HG02973 (cell line): ENCODE measurements at regions not wholly inside any gene's neighbourhood (a gene's known extent, or its start where the extent isn't known, plus 50 kb on each side); places are given as distances from the start of the nearest gene placed in this dataset.

Experiments
- ATAC-seq: cut with Tn5 transposase; IDR thresholded peaks from one replicate; pipeline ENCODE4 v1.9.1; 2021; ENCODE audit warnings: moderate library complexity; ENCODE audit not compliant: unreplicated experiment

- no peak for ATAC-seq
Measured at GRCh38 chr16:66267292-66268014, 99.0 kb upstream of the CDH5 start.

DNA sequence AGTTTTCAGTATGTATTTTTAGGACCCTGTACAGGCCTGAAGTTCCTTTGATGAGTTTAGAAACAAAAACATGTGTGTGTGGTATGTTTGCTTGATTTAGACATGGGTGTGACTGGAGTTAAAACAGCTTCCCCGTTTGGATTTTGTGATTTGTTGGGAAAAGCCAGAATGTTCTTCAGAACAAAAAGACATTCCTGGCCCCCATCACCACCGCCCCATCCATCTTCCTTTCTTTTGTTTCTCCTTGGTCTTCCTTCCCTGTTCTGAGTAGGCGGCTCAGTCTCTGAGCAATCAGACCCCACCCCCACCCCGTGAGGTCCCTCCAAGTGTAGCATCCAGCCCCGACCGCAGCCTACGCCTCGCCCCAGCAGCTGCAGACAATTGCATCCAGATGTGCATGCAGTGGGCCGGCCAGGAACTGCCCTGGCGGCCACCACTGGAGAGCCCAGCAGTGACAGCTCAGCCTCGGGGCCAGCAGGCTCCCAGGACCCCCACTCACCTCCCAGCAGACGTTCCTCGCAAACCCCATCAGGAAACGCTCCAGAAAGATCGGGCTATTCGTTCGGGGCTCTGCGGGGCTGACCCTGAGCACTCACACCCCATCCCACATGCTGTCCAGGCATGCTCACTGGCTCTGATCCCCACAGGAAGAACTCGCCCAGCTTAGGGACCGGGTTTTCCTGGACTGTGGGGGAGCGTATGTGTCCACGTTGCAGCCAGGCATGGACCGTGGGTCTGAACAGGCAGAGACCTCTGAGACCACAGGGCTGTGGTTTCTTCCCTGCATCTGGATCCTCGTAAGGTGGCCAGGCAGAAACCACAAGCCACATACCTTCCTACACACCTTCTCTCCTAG is 99.8 kb upstream of the CDH5 start:
- ATAC-seq: no peak

- no peak for ATAC-seq
Measured at GRCh38 chr16:66265556-66266141, 100.8 kb upstream of the CDH5 start.

GRCh38 chr16:66265048-66265415 is 101.5 kb upstream of the CDH5 start:
- ATAC-seq: no peak

DNA sequence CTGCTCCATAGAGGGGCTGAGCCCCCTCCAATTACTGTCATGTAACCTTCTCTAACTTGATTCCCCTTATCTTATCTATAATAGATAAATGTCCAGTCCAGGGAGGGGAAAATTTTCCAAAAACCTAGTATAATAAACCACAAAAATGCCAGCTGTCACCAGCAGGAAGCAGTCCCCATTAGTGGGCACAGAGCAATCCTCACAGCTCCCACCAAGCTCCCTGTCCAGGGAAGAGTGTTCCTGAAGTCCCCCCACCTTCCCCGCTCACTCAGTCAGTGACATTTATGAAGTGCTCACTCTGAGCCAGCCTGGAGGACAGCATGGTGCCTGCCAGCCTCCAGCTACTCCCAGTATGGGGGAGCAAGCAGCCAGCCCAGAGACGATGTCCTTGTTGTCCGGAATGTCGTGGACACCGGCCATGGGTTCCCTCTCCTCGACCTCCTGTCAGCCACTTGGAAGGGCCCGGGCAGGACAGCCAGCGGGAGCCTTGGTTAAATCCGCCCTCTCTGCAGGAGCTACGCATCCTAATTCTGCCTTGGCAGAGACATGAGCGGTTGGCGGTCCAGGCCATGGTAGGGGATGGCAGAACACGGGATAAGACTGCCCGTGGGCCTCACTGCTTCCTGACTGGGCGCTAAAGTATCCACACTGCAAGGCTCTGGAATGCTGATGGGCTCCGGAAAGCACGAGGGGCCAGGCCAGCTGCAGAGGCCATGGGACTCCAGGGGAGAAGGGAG is 102.0 kb upstream of the CDH5 start:
- no peak for ATAC-seq

GRCh38 chr16:66263973-66264310 is 102.5 kb upstream of the CDH5 start:
- ATAC-seq: no peak

DNA sequence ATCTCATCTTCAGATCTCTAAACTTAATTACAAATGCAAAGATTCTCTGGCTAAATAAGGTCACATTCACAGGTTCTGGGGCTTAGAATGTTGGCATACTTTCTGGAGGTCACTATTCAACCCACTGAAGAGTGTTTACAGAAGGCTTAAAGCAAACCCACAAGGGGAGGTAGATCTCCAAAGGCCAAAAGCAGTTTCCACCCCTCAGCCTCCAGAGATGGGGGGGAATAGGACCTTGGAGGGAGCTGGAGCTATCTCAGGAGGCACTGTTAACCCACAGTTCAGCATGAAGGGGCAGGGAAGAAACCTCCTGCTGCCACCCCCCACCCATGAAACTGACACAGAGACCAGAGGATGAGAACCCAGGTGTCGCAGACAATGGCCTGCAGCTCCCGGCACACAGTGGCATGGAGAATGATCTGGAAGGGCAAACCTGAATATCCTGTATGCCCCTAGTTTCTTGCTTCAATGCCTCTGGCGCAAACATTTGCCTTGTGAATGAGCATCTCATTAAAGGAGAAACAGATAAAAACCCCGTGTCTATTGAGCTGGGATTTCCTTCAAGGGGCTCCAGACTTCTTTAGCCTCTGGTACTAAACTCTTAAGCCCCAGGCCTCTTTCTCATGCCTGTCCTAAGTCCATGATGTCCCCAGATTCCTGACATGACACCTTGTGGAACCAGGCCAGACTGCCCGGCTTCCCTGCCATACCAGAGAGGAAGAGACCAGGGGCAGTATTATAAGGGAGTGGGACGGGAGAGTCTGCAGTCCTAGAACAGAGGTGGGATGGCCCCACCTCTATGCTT is 103.1 kb upstream of the CDH5 start:
- ATAC-seq: no peak

DNA sequence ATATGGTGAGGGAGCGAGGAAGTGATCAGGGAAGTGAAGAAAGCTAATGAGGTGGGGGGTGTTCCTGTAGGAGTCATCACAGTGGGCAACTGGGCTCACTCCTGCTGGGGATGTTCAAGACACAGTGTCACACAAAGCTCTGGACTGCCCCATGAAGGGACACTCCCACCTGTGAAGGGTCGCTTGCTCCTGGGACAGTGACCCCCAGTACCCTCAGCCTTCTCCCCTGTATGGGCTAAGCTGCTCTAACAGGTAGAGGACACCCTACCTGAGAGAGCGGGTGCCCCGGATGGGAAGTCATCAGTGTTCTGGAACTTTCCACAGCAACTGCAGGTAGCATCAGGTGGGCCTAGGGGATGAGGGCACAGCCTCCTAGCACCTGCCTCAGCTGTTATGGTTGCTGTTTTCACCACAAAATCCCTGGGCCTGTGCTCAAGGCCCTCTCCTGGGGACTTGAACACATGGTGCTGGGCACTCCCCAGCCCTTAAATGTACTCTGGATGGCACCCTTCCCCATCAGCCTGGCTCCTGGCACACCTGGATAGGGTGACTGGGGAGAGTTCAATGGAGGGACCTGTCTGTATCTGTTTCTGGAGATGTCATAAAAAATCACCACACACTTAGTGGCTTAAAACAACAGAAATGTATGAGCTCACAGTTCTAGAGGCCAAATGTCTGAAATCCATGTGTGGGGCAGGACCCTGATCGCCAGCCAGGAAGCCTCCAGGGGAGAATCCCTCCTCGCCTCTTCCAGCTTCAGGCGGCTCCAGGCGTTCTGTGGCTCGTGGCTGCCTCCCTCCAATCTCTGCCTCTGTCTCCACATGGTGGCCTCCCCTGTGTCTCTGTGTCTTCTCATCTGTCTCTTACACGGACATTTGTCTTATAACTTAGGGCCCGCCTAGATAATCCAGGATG is 104.0 kb upstream of the CDH5 start:
- no peak for ATAC-seq

DNA sequence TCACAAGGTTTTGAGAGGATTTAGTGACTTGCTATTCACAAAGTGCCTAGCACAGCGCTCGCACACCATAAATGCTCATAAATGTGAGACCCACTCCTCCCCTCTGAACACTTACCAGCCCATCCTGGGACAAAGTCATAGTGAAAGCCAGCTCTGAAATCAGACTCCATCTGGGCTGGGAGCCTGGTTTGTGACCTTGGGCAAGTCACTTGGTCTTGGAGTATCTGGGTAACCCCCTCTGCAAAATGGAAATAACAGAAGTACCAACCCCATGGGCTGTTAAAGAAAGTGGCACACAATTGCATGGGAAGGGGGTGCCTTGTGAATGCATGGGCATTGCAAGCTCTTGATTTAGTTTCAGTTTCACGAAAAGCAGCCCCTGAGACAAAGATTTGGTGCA is 104.7 kb upstream of the CDH5 start:
- no peak for ATAC-seq

DNA sequence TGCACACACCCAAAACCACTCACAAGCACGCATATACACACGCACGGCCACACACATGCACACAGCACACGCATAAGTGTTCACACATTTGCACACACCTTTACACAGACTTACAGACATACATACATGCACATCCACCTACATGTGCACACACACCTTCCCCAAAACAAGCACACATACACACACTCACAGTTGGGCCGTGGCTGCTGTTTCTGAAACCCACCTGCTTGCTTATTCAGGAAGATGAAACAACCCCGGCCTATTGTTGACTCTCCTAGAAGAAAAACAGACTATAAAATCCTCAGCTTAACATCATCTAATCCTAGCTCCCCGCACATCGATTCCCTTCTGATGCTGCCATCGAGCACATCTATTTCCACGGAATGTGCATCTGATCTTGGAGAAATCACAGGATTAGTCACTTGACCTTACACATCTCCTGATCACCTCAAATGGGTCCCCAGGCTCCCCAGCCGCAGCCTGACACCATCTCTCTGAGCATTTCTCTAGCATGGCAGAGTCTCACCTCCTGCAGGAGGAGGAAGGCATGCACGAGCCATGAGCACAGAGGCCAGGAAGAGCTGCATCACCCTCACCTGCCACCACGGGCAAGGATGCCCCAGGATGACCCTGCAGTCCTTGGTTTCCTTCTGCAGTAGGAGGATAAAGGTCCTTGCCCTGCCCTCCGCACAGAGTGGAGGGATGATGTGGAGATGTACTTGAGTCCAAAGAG is 105.8 kb upstream of the CDH5 start:
- no peak for ATAC-seq

GRCh38 chr16:66258916-66259845 is 107.3 kb upstream of the CDH5 start:
- no peak for ATAC-seq

DNA sequence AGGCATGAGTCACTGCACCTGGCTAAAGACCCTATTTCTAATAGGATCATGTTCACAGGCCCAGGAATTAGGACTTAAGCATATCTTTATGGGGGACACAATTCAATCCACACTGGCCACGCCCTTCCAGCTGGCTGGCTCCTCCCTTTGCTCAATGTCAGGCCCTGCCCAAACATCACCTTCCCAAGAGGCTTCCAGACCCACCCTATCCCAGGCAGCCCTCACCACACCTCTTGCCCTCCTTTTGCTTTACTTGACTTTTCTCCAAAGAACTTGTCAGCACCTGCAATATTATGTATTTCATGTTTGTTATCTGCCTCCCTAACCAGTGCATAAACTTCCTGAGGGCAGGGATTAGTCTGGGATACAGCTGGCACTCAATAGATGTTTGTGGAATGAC is 109.6 kb upstream of the CDH5 start:
- ATAC-seq: no peak

- ATAC-seq: no peak
Measured at GRCh38 chr16:66255647-66256046, 110.8 kb upstream of the CDH5 start.

DNA sequence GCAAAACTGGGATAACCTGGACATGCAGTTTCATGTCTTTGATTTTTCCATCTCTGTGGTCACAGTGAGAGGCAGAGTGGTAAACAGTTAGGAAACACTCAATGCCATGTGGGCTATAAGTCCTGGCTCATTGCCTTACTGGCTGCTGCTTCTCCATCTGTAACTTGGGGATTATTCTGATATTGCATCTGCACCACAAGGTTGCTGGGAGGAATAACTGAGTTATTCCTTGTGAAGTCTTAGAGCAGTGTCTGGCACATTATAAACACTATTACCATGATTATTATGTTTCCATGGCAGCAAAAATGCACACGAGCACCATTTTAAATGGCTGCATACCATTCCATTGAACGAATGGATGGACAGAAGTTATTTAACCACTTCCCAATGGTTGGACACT is 111.7 kb upstream of the CDH5 start:
- no peak for ATAC-seq

DNA sequence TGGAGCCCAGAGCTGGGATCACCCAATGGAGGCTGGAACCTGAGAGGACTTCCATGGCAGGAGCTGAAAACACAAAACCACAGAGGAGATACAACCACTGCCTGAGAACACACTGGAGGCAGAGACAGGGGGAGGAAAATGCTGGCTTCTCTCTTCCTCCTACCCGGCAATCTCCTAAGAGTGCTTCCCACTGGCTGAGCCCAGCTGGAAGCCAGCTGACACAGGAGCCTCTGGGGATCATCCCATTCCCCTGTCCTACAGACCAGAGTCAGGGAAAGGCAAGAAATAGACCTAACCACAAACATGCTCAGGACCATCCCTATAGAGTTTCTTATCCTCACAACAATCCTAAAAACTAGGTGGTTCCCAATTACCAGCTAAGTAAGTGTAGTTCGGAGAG is 112.4 kb upstream of the CDH5 start:
- ATAC-seq: no peak

DNA sequence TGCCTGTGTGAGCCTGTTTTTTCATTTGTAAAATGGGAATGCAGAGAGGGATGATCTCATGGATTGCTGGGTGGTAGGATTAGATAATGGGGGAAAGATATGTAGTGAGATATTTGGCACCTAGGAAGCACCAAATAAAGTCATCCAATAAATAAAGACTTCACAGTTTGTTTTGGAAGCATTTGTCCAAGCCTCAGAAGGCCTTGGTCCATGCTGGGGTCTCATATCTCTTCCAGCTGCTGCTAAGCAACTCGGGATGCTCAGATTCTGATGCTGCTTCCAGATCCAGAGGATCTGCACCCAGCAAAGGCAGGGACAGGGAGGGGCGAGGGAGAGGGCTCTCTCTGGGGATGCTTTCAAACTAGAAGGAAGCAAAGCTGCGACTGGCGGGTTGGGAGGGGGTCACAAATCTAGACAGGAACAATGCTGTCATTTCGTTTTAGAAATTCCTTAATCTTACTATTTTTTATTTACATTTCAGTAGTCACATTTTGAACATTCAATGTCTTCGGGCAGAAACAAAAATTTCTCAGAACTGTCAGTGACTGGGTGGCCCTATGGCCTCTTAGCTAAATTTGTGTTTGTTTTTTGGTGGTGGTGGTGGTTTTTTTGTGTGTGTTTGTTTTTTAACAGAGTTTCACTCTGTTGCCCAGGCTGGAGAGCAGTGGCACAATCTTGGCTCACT is 114.9 kb upstream of the CDH5 start:
- no peak for ATAC-seq

DNA sequence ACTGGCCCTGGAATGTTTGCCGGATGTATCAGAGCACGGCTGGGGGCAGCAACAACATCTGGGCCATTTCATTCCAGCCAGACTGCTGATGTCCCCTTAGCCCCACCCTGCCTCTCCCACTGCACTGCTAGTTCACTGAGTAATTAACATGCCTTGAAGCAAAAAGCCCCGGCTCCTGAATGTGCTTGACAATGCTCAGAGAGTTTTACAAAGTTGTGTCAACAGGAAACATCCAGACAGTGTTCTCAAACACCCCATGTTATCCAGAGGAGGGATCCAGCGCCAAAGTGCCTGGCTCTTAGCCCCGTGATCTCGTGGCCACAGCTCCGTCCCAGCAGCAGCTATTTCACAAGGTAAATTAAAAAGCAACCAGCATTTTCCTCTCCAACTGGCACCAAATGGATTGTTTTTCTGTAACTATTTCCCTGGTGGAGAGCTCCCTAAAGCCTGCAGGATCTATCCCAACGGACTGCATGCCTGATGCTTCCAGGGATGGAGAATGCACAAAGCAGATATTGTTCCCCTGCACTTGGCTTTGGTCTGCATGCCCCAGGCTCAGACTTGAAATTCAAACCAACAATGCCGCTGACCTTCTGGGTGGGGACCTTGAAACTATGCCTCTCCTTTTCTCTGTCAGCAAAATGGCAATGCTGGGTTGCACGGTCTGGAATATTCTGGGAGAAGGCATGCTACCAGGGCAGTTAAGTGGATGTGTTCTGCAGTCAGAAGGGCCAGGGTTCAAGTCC is 115.6 kb upstream of the CDH5 start:
- ATAC-seq: no peak
